ENCODE measurements at regions not wholly inside any gene's neighbourhood (a gene's known extent, or its start where the extent isn't known, plus 50 kb on each side); places are given as distances from the start of the nearest gene placed in this dataset.
A peak's percentile ranks its signal among the peaks of the same experiment; 100 is the strongest.

DNA sequence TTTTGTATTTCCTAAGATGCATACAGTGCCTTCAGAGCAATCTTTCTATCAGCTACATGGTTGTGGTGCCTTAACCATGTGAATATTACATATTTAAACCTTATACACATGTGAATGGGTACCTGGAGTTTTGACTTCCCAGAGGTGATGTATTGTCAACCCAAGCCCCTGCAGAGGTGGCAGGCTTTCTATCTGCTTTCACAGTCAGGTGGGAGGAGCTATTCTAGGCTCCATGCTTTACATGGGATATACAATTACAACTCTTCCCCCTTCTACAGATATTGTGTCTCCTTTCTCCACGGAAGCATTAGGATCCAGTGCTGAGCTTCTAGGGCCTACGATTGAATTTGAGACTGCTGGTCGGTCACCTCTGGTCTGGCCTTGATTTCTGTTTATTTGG is 89.8 kb upstream of the TUT7 start:
- DNase-seq (ENCODE audit: low spot score), result no peak
- TF ChIP-seq, protein P1, sequence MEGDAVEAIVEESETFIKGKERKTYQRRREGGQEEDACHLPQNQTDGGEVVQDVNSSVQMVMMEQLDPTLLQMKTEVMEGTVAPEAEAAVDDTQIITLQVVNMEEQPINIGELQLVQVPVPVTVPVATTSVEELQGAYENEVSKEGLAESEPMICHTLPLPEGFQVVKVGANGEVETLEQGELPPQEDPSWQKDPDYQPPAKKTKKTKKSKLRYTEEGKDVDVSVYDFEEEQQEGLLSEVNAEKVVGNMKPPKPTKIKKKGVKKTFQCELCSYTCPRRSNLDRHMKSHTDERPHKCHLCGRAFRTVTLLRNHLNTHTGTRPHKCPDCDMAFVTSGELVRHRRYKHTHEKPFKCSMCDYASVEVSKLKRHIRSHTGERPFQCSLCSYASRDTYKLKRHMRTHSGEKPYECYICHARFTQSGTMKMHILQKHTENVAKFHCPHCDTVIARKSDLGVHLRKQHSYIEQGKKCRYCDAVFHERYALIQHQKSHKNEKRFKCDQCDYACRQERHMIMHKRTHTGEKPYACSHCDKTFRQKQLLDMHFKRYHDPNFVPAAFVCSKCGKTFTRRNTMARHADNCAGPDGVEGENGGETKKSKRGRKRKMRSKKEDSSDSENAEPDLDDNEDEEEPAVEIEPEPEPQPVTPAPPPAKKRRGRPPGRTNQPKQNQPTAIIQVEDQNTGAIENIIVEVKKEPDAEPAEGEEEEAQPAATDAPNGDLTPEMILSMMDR (IDR thresholded peaks at IDR 0.05; ENCODE audit: extremely low read depth, missing control alignments), result no peak

DNA sequence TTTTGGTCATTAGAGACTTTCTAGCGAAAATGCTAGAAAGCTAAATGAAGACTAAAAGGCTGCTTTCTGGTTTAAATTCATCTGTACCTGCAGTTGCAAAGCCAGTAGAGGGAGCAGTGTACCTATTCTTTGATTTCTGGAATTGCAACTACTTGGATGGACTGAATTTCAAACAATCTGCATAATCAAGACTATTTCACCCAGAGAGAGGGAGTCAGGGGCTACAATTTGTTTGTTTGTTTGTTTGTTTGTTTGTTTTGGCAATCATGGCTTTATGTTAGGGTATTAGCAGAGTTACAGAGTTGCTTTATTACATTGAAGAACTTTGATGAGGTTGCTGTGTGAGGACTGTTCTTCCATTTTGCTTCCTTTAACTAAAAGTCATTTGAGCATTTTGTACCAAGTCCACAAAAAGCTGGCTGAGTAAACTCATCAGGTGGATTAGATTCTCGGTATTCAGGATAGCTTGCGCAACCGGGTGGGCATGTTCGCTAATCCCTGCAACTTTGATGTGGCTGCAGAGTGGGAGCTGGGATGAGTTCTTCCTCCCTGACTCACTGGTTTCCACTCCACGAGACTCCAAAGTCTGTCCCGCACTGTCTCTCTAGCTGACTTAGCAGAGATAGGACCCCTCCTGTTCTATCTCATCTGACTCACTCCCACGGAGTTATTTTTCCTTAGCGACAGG is 80.0 kb upstream of the TUT7 start:
- TF ChIP-seq, protein P1 (IDR thresholded peaks at IDR 0.05; ENCODE audit: extremely low read depth, missing control alignments), result peak; percentile 39
- peak; percentile 40 for DNase-seq (ENCODE audit: low spot score)

DNA sequence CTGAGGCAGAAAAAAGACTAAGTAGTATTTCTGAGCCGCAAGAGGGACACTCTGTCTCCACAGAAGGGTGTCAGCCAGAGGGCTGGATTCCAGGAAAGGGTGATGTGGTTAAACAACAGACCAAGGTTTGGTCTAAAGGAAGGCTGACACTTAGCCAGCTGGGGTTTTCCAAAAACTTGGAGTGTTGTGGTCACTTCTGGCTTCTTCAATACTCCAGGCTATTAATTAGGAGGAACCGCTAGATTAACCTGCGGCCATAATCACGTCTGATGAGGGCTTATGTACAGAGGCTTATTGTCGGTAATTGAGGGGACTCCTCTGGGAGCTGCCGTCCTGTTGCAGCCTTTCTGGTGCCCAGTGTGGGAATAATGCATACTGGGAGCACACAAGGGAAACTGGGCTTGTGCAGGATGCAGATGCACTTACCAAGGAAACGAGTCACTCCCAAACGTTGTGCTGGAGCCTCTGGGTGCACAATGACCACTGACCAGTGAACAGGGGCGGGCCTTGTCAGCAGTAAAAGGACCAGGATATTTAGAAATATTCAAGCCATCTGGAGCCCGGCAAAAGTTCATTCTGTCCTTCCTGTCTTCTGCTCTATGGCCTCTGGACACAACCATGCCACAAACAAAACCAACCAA is 70.2 kb upstream of the TUT7 start:
- TF ChIP-seq, protein P1 (IDR thresholded peaks at IDR 0.05; ENCODE audit: extremely low read depth, missing control alignments), result no peak
- DNase-seq (ENCODE audit: low spot score), result no peak

DNA sequence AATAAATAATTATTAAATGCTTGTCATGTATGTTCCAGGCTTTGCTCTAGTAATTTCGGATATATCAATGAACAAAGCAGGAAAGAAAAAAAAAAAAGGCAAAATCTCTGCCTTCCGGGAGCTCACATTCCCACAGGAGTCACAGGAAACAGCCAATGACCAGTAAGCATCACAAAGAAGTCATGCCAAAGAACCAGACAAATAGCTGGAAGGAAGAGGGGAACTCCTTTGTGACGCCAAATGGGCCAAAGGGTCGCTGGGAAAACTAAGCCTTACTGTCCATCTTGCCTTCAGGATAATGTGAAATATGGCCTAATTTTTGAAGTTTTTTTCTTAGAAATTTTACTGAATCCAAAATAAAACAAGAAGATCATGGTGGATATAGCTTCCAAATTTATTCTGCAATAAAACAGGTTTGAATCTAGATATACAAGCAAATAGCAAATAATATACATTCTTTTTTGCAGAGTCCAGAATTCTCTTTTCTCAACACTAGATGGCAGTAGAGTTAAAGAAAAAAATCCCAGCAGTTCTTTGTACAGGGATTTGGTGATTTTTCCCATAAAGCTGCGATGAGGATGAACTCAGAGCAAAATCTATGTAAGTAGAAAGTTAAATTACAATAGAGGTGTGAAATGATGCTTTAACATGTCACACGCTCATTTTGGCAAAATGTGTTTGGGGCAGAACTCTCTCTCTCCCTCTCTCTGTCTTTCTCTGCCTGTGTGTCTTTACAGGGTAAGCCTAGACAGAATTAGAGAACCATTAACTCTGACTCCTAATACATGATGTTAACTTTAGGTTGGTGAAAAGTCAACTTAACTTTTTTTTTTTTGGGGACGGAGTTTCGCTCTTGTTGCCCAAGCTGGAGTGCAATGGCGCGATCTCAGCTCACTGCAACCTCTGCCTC is 60.0 kb upstream of the TUT7 start:
- peak; percentile 28 for DNase-seq (ENCODE audit: low spot score)
- TF ChIP-seq, protein P1 (IDR thresholded peaks at IDR 0.05; ENCODE audit: extremely low read depth, missing control alignments), result no peak

DNA sequence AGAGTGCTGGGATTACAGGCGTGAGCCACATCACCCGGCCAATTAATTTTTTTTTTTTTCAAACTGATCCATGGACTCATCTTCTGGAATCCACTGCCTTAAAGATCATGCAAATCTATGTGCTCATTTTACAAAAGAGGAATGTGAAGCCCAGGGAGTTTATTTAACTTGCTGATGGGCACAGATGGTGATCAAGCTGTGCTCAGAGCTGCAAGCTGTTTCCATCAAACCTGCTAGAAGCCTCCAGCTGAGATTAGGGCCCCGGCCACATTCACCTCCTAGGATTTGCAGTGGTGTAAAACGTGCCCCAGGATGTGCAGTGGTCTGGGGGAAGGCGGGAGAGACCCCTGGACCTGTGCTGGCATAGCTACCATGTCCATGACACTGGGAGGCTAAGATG is 56.1 kb upstream of the TUT7 start:
- DNase-seq (ENCODE audit: low spot score), result no peak

DNA sequence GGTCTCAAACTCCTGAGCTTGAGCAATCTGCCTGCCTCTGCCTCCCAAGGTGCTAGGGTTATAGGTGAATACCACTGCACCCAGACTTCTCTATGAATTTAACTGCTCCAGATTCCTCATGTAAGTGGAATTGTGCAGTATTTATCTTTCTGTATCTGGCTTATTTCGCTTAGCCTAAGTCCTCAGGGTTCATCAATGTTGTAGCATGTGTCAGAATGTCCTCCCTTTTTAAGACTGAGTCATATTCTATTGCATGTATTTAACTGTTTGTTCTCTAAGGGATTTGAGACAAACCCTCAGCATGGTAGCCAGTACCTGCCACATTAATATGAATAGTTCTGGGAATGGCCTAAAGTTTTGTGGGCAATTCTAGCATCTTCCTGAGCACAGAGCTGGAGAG is 53.9 kb upstream of the TUT7 start:
- TF ChIP-seq, protein P1 (IDR thresholded peaks at IDR 0.05; ENCODE audit: extremely low read depth, missing control alignments), result no peak
- no peak for DNase-seq (ENCODE audit: low spot score)

More for the DNA sequence above, 56.1 kb upstream of the TUT7 start:
- TF ChIP-seq, protein P1 (IDR thresholded peaks at IDR 0.05; ENCODE audit: extremely low read depth, missing control alignments), result no peak

DNA sequence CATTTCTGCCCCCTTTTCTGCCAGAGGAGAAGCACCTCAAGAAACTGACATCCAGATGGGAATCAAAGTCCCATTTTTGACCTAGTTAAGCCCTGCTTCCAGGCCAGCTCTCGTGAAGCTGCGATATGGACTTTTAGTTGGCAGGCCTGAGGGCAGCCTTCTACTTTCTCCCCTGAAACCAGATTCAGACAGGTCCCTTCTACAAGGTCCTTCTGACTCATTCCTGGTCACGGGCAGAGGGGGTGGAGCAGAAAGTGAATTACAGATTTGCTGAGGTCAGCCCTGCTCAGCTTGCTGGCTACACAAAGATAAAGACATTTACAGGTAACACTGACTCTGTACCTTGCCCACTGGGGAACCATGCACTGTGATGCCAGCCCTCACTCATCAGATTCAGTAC is 52.8 kb upstream of the TUT7 start:
- DNase-seq (ENCODE audit: low spot score), result no peak

More for the DNA sequence above, 52.8 kb upstream of the TUT7 start:
- TF ChIP-seq, protein P1 (IDR thresholded peaks at IDR 0.05; ENCODE audit: extremely low read depth, missing control alignments), result no peak

Data from GM20000 (cell line).